ENCODE measurements at regions not wholly inside any gene's neighbourhood (a gene's known extent, or its start where the extent isn't known, plus 50 kb on each side); places are given as distances from the start of the nearest gene placed in this dataset.

GRCh38 chr5:68954618-68954910, 139.2 kb upstream of the SLC30A5 start (continued):
- TF ChIP-seq USF2 (CRISPR knock-in tag; IDR thresholded peaks at IDR 0.05): no peak
- no peak for TF ChIP-seq ZBTB33 (CRISPR knock-in tag; IDR thresholded peaks at IDR 0.05)
- no peak for TF ChIP-seq ZNF699 (CRISPR knock-in tag; IDR thresholded peaks at IDR 0.05; ENCODE audit: insufficient replicate concordance)

- no peaks in the 10 kb centered on the region for H4K20me1 ChIP-seq (replicated peaks; ENCODE audit: control insufficient read depth, insufficient read depth, low read length)
- FAIRE-seq (no peak), DNase-seq (ENCODE audit: extremely low read depth in 1 of 4, low spot score in 3 of 4) (no peak), ATAC-seq (no peak)
- no peaks in the 10 kb centered on the region for H3K9me1 ChIP-seq (ENCODE audit: control insufficient read depth, insufficient read depth, low read length)
- no peak overlapping the region for H3K27ac ChIP-seq (ENCODE audit: extremely low read depth, low read depth, low read length)
- no TSS peak for BruUV-seq (replicated peaks)
- no peaks in the 10 kb centered on the region for H3K36me3 ChIP-seq (ENCODE audit: control insufficient read depth, insufficient read depth, low read length)
- POLR2A ChIA-PET: no interaction called here
- intact Hi-C loops (cut with micrococcal nuclease): no loop called here
- H3K4me2 ChIP-seq (ENCODE audit: insufficient read depth, low read length): no peak overlapping the region
- H2AFZ ChIP-seq (ENCODE audit: low read depth, low read length): no peak overlapping the region
- H3K4me3 ChIP-seq: no peak overlapping the region
- H3K9ac ChIP-seq (ENCODE audit: insufficient read depth in 1 of 2, low read depth in 2 of 2, low read length in 2 of 2): no peak overlapping the region
- H3K27me3 ChIP-seq (ENCODE audit: control insufficient read depth in 2 of 2, insufficient read depth in 2 of 2, low read length in 2 of 2): peaks cover 10 to 20% of the 10 kb centered on the region in 2 experiments
- CTCF ChIA-PET (ENCODE audit: low intra/inter-chr PET ratio): no interaction called here
- no peaks in the 10 kb centered on the region for H3K79me2 ChIP-seq (ENCODE audit: control insufficient read depth, insufficient read depth, low read length)
- in situ Hi-C loops (cut with MboI): loop anchor here (25.0 kb wide), 1 partner anchor 670 kb away; no protein-coding TSS in a partner anchor
- no peaks in the 10 kb centered on the region for H3K9me3 ChIP-seq (replicated peaks; ENCODE audit: control insufficient read depth, insufficient read depth, low read depth, low read length)
- no peaks in the 10 kb centered on the region for H3K4me1 ChIP-seq (replicated peaks in 1 of 2; ENCODE audit: control insufficient read depth in 2 of 2, insufficient read depth in 2 of 2, low read length in 2 of 2)
- no peak for TF ChIP-seq SLC30A9 (CRISPR knock-in tag; IDR thresholded peaks at IDR 0.05)
- TF ChIP-seq THAP7 (CRISPR knock-in tag; IDR thresholded peaks at IDR 0.05): no peak
- no peak for TF ChIP-seq UBTF (IDR thresholded peaks at IDR 0.05; ENCODE audit: borderline replicate concordance in 1 of 2, low read depth in 2 of 2, low read length in 2 of 2)
- no peak for TF ChIP-seq GTF2E2 (tag; IDR thresholded peaks at IDR 0.05)
- no peak for TF ChIP-seq RBFOX2 (IDR thresholded peaks at IDR 0.05; ENCODE audit: low read depth, low read length)
- TF ChIP-seq ZNF217 (CRISPR knock-in tag; IDR thresholded peaks at IDR 0.05): no peak
Measured at GRCh38 chr5:68957591-68957990, 136.2 kb upstream of the SLC30A5 start.

Data from K562 (cell line).